ENCODE measurements at regions not wholly inside any gene's neighbourhood (a gene's known extent, or its start where the extent isn't known, plus 50 kb on each side); places are given as distances from the start of the nearest gene placed in this dataset.

DNA sequence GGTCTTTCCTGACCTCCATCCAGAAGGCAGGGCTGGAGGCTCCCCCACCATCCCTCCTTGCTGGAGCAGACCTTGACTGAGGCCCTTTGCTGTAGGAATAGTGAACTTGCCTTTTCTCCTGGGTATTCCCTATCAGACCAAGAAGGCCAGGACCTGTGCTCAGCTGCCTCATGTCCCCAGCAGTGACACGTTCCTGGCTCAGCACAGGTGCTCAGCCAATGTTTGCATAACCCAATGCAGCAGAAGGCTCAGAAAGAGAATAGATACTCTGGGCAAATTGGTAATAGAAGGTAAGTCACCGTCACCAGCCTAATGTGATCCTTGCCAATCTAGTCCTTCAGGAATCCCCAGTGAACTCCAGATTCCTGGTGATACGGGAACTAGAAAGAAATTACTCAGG, 96.4 kb downstream of the ACTL7B start:
- no peak for DNase-seq
- intact Hi-C loops (cut with micrococcal nuclease): no loop called here
- H3K4me3 ChIP-seq (replicated peaks in 1 of 3; ENCODE audit: low read depth in 2 of 3, low read length in 3 of 3): no peak overlapping the region
- no peak overlapping the region for H3K27ac ChIP-seq (ENCODE audit: low read depth in 1 of 2, low read length in 2 of 2)
- H3K27me3 ChIP-seq (ENCODE audit: control insufficient read depth in 2 of 2, insufficient read depth in 2 of 2, low read length in 2 of 2): no peaks in the 10 kb centered on the region
- no peak overlapping the region for H3K4me3 Mint-ChIP-seq
- no peaks in the 10 kb centered on the region for H3K79me2 ChIP-seq (ENCODE audit: insufficient read depth, low read length)
- WGBS (ENCODE audit: insufficient coverage): 84% methylated on average over 2 of the region's 3 CpGs
- peaks cover 8% of the 10 kb centered on the region for H3K4me1 Mint-ChIP-seq
- no peak overlapping the region for H3K9ac ChIP-seq (ENCODE audit: insufficient read depth, low read length, poor library complexity, severe bottlenecking)
- H3K4me2 ChIP-seq (replicated peaks; ENCODE audit: extremely low read depth, low read length, poor library complexity, severe bottlenecking): no peak overlapping the region
- no peaks in the 10 kb centered on the region for H3K36me3 Mint-ChIP-seq
- H3K27ac Mint-ChIP-seq: peak overlapping the region in 1 of 7 donors; percentile 21
- H3K36me3 ChIP-seq (replicated peaks in 1 of 2; ENCODE audit: control insufficient read depth in 1 of 2, insufficient read depth in 2 of 2, low read length in 2 of 2): no peaks in the 10 kb centered on the region
- peaks cover 0 to 4% (median 1%) of the 10 kb centered on the region in 7 donors for H3K9me3 Mint-ChIP-seq
- H3K9me3 ChIP-seq (replicated peaks in 1 of 2; ENCODE audit: control insufficient read depth in 1 of 2, insufficient read depth in 1 of 2, low read length in 2 of 2): no peaks in the 10 kb centered on the region
- H2AFZ ChIP-seq (ENCODE audit: insufficient read depth, low read depth, low read length, poor library complexity, severe bottlenecking): no peak overlapping the region
- H3K27me3 Mint-ChIP-seq (ENCODE audit: low read depth in 3 of 3): no peaks in the 10 kb centered on the region
- TF ChIP-seq CTCF (IDR thresholded peaks at IDR 0.05): no peak
- H3K4me1 ChIP-seq (ENCODE audit: control insufficient read depth in 1 of 2, insufficient read depth in 2 of 2, low read length in 2 of 2): no peaks in the 10 kb centered on the region
- no peaks in the 10 kb centered on the region for H4K20me1 ChIP-seq (ENCODE audit: insufficient read depth, low read length)

DNA sequence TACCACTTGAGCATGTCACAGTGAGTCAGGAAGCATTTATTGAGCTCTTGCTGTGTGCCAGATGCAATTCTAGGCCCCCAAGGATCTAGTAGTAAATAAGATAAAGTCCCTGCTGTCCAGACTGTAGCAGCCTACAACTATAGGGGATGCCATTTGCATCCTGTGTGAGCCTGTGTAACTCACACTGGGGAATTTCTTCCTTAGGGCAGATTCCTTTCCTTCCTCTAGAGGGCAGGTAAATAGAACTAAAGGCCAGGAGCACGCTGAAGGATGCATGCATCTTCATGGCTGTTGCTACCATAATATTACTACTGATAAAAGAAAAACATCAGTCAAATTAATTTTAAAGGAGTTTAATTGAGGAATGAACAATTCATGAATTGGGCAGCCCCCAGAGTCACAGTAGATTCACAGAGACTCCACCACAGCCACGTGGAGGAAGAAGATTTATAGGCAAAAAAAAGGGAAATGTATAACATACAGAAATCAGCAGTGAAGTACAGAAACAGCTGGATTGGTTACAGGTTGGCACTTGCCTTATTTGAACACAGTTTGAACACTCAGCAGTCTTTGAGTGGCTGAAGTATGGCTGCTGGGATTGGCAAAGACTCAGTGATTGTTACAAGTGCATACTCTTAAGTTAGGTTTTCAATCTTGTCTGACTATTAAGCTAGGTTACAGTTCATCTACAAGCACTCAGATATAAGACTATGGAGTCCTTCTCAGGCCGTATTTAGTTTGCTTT, 98.9 kb downstream of the ACTL7B start:
- no peak overlapping the region for H3K27ac ChIP-seq (ENCODE audit: low read depth in 1 of 2, low read length in 2 of 2)
- WGBS (ENCODE audit: insufficient coverage): 100% methylated on average over 1 of the region's 3 CpGs
- H3K27me3 ChIP-seq (ENCODE audit: control insufficient read depth in 2 of 2, insufficient read depth in 2 of 2, low read length in 2 of 2): no peaks in the 10 kb centered on the region
- intact Hi-C loops (cut with micrococcal nuclease): no loop called here
- H3K79me2 ChIP-seq (ENCODE audit: insufficient read depth, low read length): no peaks in the 10 kb centered on the region
- H3K27ac Mint-ChIP-seq: no peak overlapping the region
- peaks cover 5 to 22% (median 12%) of the 10 kb centered on the region in 7 donors for H3K9me3 Mint-ChIP-seq
- no peak overlapping the region for H3K4me3 Mint-ChIP-seq
- no peak for TF ChIP-seq CTCF (IDR thresholded peaks at IDR 0.05)
- no peak overlapping the region for H3K4me2 ChIP-seq (replicated peaks; ENCODE audit: extremely low read depth, low read length, poor library complexity, severe bottlenecking)
- no peaks in the 10 kb centered on the region for H3K4me1 ChIP-seq (ENCODE audit: control insufficient read depth in 1 of 2, insufficient read depth in 2 of 2, low read length in 2 of 2)
- H2AFZ ChIP-seq (ENCODE audit: insufficient read depth, low read depth, low read length, poor library complexity, severe bottlenecking): no peak overlapping the region
- no peak overlapping the region for H3K9ac ChIP-seq (ENCODE audit: insufficient read depth, low read length, poor library complexity, severe bottlenecking)
- no peak for DNase-seq
- H3K9me3 ChIP-seq (replicated peaks in 1 of 2; ENCODE audit: control insufficient read depth in 1 of 2, insufficient read depth in 1 of 2, low read length in 2 of 2): peaks cover 3 to 4% of the 10 kb centered on the region in 2 donors
- H3K36me3 Mint-ChIP-seq: no peaks in the 10 kb centered on the region
- no peaks in the 10 kb centered on the region for H4K20me1 ChIP-seq (ENCODE audit: insufficient read depth, low read length)
- H3K36me3 ChIP-seq (replicated peaks in 1 of 2; ENCODE audit: control insufficient read depth in 1 of 2, insufficient read depth in 2 of 2, low read length in 2 of 2): no peaks in the 10 kb centered on the region
- H3K27me3 Mint-ChIP-seq (ENCODE audit: low read depth in 3 of 3): no peaks in the 10 kb centered on the region
- H3K4me1 Mint-ChIP-seq: peaks cover 11% of the 10 kb centered on the region
- H3K4me3 ChIP-seq (replicated peaks in 1 of 3; ENCODE audit: low read depth in 2 of 3, low read length in 3 of 3): no peak overlapping the region

Data from CD14-positive monocyte (primary cell).